ENCODE measurements at regions not wholly inside any gene's neighbourhood (a gene's known extent, or its start where the extent isn't known, plus 50 kb on each side); places are given as distances from the start of the nearest gene placed in this dataset.

DNA sequence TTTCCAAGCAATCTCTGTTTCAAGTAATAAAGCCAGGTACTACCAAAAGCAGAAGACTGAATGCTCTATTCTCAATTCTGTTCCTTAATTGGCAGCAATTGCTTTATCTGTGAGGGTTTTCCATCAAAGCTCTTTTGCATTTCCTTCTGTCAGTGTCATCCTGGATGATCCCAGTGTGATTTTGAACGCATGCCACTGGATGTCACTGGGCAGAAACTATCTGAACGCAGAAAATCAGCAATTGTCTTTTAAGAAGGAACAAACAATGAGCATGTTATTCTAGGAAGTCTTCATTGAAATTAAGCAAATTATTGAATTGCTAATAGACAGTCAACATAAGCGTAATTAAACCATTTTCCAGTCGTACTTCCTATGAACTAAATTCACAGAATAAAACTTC is 259.0 kb upstream of the REG3G start:
- no peaks in the 10 kb centered on the region for H3K27me3 ChIP-seq (ENCODE audit: control insufficient read depth in 4 of 4, insufficient read depth in 4 of 4, low read length in 3 of 4)
- no peaks in the 10 kb centered on the region for H3K4me1 ChIP-seq (ENCODE audit: control insufficient read depth in 4 of 4, insufficient read depth in 4 of 4, low read length in 3 of 4)
- H3K36me3 ChIP-seq (ENCODE audit: control insufficient read depth in 4 of 4, insufficient read depth in 3 of 4, low read depth in 1 of 4, low read length in 3 of 4) = no peaks in the 10 kb centered on the region
- no peak for TF ChIP-seq HNF4G (IDR thresholded peaks at IDR 0.05)
- TF ChIP-seq SP1 (IDR thresholded peaks at IDR 0.05) = no peak
- TF ChIP-seq, protein P1, sequence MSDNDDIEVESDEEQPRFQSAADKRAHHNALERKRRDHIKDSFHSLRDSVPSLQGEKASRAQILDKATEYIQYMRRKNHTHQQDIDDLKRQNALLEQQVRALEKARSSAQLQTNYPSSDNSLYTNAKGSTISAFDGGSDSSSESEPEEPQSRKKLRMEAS (IDR thresholded peaks at IDR 0.05) = no peak
- TF ChIP-seq HNF4A (conservative IDR thresholded peaks at IDR 0.05) = no peak
- no peak for TF ChIP-seq FOXA1 (IDR thresholded peaks at IDR 0.05)
- no peak for DNase-seq (ENCODE audit: low spot score)
- H3K9ac ChIP-seq (ENCODE audit: low read depth in 1 of 2, low read length in 2 of 2) = no peak overlapping the region
- no peak overlapping the region for H3K27ac ChIP-seq (ENCODE audit: low read depth in 1 of 2, low read length in 2 of 2)
- WGBS = 65% methylated on average over 4 of the region's 4 CpGs
- no peak overlapping the region for H3K4me3 ChIP-seq (ENCODE audit: low read depth in 1 of 3, low read length in 3 of 3)
- peaks cover 1 to 5% (median 2%) of the 10 kb centered on the region in 4 donors for H3K9me3 ChIP-seq (ENCODE audit: control insufficient read depth in 4 of 4, low read length in 3 of 4)

DNA sequence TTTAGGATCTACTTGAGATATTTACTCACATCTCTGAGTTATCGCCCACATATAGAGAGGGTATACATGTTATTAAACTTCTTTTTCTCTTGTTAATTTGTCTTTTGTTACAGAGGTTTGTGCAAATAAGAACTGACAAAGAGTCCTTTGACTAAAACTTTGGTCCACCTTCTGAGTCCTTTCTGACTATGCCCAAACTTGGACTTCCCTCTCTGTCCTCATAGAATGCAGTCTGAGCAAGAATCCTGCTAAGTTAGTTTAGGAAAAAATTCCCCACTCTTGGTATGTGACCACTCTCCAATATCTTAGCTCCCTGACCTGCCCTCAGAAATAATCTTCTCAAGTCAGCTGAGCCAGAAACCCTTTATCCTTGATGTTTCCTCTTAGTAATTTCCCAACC is 257.5 kb upstream of the REG3G start:
- Histone ChIP-seq H3K27me3 (ENCODE audit: control insufficient read depth in 4 of 4, insufficient read depth in 4 of 4, low read length in 3 of 4) (no peaks in the 10 kb centered on the region), H3K27ac (ENCODE audit: low read depth in 1 of 2, low read length in 2 of 2) (no peak overlapping the region), H3K9ac (ENCODE audit: low read depth in 1 of 2, low read length in 2 of 2) (no peak overlapping the region), H3K9me3 (ENCODE audit: control insufficient read depth in 4 of 4, low read length in 3 of 4) (peaks cover 0 to 5% (median 0%) of the 10 kb centered on the region in 4 donors), H3K4me1 (ENCODE audit: control insufficient read depth in 4 of 4, insufficient read depth in 4 of 4, low read length in 3 of 4) (no peaks in the 10 kb centered on the region), H3K4me3 (ENCODE audit: low read depth in 1 of 3, low read length in 3 of 3) (no peak overlapping the region), H3K36me3 (ENCODE audit: control insufficient read depth in 4 of 4, insufficient read depth in 3 of 4, low read depth in 1 of 4, low read length in 3 of 4) (no peaks in the 10 kb centered on the region)
- WGBS = 83% methylated on average over 1 of the region's 1 CpG
- TF ChIP-seq FOXA1 (IDR thresholded peaks at IDR 0.05) (no peak), RXRA (IDR thresholded peaks at IDR 0.05) (no peak), SP1 (IDR thresholded peaks at IDR 0.05) (no peak), HNF4G (IDR thresholded peaks at IDR 0.05) (no peak), GABPA (IDR thresholded peaks at IDR 0.05 in 1 of 2, conservative IDR thresholded peaks at IDR 0.05 in 1 of 2) (no peak), NR2F2 (IDR thresholded peaks at IDR 0.05) (no peak), FOXA2 (IDR thresholded peaks at IDR 0.05) (no peak), TAF1 (conservative IDR thresholded peaks at IDR 0.05) (no peak), HNF4A (conservative IDR thresholded peaks at IDR 0.05) (no peak), EGR1 (IDR thresholded peaks at IDR 0.05; ENCODE audit: low read depth in 2 of 2) (no peak), YY1 (IDR thresholded peaks at IDR 0.05) (no peak), RAD21 (IDR thresholded peaks at IDR 0.05) (no peak), JUND (IDR thresholded peaks at IDR 0.05) (no peak)
- TF ChIP-seq, protein P1 (IDR thresholded peaks at IDR 0.05) = no peak
- TF ChIP-seq, protein P2, sequence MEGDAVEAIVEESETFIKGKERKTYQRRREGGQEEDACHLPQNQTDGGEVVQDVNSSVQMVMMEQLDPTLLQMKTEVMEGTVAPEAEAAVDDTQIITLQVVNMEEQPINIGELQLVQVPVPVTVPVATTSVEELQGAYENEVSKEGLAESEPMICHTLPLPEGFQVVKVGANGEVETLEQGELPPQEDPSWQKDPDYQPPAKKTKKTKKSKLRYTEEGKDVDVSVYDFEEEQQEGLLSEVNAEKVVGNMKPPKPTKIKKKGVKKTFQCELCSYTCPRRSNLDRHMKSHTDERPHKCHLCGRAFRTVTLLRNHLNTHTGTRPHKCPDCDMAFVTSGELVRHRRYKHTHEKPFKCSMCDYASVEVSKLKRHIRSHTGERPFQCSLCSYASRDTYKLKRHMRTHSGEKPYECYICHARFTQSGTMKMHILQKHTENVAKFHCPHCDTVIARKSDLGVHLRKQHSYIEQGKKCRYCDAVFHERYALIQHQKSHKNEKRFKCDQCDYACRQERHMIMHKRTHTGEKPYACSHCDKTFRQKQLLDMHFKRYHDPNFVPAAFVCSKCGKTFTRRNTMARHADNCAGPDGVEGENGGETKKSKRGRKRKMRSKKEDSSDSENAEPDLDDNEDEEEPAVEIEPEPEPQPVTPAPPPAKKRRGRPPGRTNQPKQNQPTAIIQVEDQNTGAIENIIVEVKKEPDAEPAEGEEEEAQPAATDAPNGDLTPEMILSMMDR (IDR thresholded peaks at IDR 0.05; ENCODE audit: low read depth, low read length, missing input control) = no peak
- TF ChIP-seq, protein P3, sequence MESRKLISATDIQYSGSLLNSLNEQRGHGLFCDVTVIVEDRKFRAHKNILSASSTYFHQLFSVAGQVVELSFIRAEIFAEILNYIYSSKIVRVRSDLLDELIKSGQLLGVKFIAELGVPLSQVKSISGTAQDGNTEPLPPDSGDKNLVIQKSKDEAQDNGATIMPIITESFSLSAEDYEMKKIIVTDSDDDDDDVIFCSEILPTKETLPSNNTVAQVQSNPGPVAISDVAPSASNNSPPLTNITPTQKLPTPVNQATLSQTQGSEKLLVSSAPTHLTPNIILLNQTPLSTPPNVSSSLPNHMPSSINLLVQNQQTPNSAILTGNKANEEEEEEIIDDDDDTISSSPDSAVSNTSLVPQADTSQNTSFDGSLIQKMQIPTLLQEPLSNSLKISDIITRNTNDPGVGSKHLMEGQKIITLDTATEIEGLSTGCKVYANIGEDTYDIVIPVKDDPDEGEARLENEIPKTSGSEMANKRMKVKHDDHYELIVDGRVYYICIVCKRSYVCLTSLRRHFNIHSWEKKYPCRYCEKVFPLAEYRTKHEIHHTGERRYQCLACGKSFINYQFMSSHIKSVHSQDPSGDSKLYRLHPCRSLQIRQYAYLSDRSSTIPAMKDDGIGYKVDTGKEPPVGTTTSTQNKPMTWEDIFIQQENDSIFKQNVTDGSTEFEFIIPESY (IDR thresholded peaks at IDR 0.05) = no peak
- TF ChIP-seq, protein P4, sequence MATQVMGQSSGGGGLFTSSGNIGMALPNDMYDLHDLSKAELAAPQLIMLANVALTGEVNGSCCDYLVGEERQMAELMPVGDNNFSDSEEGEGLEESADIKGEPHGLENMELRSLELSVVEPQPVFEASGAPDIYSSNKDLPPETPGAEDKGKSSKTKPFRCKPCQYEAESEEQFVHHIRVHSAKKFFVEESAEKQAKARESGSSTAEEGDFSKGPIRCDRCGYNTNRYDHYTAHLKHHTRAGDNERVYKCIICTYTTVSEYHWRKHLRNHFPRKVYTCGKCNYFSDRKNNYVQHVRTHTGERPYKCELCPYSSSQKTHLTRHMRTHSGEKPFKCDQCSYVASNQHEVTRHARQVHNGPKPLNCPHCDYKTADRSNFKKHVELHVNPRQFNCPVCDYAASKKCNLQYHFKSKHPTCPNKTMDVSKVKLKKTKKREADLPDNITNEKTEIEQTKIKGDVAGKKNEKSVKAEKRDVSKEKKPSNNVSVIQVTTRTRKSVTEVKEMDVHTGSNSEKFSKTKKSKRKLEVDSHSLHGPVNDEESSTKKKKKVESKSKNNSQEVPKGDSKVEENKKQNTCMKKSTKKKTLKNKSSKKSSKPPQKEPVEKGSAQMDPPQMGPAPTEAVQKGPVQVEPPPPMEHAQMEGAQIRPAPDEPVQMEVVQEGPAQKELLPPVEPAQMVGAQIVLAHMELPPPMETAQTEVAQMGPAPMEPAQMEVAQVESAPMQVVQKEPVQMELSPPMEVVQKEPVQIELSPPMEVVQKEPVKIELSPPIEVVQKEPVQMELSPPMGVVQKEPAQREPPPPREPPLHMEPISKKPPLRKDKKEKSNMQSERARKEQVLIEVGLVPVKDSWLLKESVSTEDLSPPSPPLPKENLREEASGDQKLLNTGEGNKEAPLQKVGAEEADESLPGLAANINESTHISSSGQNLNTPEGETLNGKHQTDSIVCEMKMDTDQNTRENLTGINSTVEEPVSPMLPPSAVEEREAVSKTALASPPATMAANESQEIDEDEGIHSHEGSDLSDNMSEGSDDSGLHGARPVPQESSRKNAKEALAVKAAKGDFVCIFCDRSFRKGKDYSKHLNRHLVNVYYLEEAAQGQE (IDR thresholded peaks at IDR 0.05) = no peak
- TF ChIP-seq, protein P5, sequence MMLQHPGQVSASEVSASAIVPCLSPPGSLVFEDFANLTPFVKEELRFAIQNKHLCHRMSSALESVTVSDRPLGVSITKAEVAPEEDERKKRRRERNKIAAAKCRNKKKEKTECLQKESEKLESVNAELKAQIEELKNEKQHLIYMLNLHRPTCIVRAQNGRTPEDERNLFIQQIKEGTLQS (IDR thresholded peaks at IDR 0.05) = no peak
- DNase-seq (ENCODE audit: low spot score) = no peak
